ENCODE measurements at regions not wholly inside any gene's neighbourhood (a gene's known extent, or its start where the extent isn't known, plus 50 kb on each side); places are given as distances from the start of the nearest gene placed in this dataset.

- ATAC-seq (ENCODE audit: low FRiP score), result no peak
- no peak for DNase-seq (ENCODE audit: low spot score)
- TF ChIP-seq, protein P1, sequence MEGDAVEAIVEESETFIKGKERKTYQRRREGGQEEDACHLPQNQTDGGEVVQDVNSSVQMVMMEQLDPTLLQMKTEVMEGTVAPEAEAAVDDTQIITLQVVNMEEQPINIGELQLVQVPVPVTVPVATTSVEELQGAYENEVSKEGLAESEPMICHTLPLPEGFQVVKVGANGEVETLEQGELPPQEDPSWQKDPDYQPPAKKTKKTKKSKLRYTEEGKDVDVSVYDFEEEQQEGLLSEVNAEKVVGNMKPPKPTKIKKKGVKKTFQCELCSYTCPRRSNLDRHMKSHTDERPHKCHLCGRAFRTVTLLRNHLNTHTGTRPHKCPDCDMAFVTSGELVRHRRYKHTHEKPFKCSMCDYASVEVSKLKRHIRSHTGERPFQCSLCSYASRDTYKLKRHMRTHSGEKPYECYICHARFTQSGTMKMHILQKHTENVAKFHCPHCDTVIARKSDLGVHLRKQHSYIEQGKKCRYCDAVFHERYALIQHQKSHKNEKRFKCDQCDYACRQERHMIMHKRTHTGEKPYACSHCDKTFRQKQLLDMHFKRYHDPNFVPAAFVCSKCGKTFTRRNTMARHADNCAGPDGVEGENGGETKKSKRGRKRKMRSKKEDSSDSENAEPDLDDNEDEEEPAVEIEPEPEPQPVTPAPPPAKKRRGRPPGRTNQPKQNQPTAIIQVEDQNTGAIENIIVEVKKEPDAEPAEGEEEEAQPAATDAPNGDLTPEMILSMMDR (IDR thresholded peaks at IDR 0.05), result no peak
These were observed 210.6 kb upstream of the CELF2 start for GRCh38 chr10:10807106-10807505.

GRCh38 chr10:10811562-10811961 lies 206.1 kb upstream of the CELF2 start:
- DNase-seq (ENCODE audit: low spot score) (no peak), ATAC-seq (ENCODE audit: low FRiP score) (no peak)
- TF ChIP-seq, protein P1 (IDR thresholded peaks at IDR 0.05), result no peak

GRCh38 chr10:10813656-10814055 lies 204.0 kb upstream of the CELF2 start:
- TF ChIP-seq, protein P1 (IDR thresholded peaks at IDR 0.05), result no peak
- DNase-seq (ENCODE audit: low spot score), result no peak
- no peak for ATAC-seq (ENCODE audit: low FRiP score)

DNA sequence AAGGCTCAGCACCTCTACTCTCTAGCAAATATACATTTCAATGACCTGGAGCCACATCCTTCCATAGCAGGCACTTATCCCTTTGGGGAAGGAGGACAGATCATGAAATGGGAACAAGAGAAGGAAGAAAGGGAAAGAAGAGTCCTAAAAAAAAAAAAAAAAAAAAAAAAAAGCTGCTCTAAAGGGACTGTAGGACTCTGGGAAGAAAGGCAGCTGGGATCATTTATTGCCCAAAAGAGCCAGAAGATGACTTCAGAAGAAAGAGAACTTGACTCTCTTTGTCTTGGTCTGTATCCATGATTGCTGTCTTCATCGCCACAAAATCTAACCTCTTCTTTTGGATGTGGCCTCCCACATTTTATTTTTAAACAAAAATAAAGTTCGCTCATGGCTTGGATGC lies 203.6 kb upstream of the CELF2 start:
- DNase-seq (ENCODE audit: low spot score), result no peak
- TF ChIP-seq, protein P1 (IDR thresholded peaks at IDR 0.05), result no peak
- no peak for ATAC-seq (ENCODE audit: low FRiP score)

- ATAC-seq (ENCODE audit: low FRiP score), result no peak
- DNase-seq (ENCODE audit: low spot score), result no peak
- TF ChIP-seq, protein P1 (IDR thresholded peaks at IDR 0.05), result no peak
These were observed 201.2 kb upstream of the CELF2 start for GRCh38 chr10:10816447-10816846.

GRCh38 chr10:10817609-10818008 lies 200.1 kb upstream of the CELF2 start:
- TF ChIP-seq, protein P1 (IDR thresholded peaks at IDR 0.05), result no peak
- ATAC-seq (ENCODE audit: low FRiP score) (no peak), DNase-seq (ENCODE audit: low spot score) (no peak)

DNA sequence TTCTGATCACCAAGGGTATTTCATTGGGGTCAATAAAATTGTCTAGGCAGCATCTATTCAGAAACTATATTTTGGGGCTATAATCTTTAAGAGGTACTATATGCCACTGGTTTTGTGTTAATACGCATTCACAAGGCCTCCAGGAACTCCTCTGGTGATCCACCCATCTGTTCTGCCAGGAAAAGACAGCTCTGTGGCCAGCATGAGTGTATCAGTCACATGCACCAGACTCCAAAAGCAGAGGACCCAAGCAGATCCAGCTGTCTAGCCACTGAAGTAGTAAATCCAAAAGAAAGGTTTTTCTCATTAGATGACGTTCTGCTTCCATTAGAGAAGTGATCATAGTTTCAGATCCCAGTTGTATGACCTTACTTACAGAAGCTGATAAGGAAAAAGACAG lies 199.6 kb upstream of the CELF2 start:
- ATAC-seq (ENCODE audit: low FRiP score) (no peak), DNase-seq (ENCODE audit: low spot score) (no peak)
- TF ChIP-seq, protein P1 (IDR thresholded peaks at IDR 0.05), result no peak
